ENCODE measurements at regions not wholly inside any gene's neighbourhood (a gene's known extent, or its start where the extent isn't known, plus 50 kb on each side); places are given as distances from the start of the nearest gene placed in this dataset.

GRCh38 chr3:168362661-168363247 lies 267.0 kb upstream of the GOLIM4 start:
- no peak for DNase-seq

GRCh38 chr3:168362156-168362555 lies 266.4 kb upstream of the GOLIM4 start:
- no peak for DNase-seq

- no peak for DNase-seq
Observed at GRCh38 chr3:168360993-168361392, 265.3 kb upstream of the GOLIM4 start.

GRCh38 chr3:168342946-168343850 lies 247.5 kb upstream of the GOLIM4 start:
- no peak for DNase-seq

GRCh38 chr3:168341956-168342936 lies 246.5 kb upstream of the GOLIM4 start:
- DNase-seq: no peak

GRCh38 chr3:168341192-168341815 lies 245.6 kb upstream of the GOLIM4 start:
- peak; percentile 93 for DNase-seq

- no peak for DNase-seq
Observed at GRCh38 chr3:168338161-168338560, 242.4 kb upstream of the GOLIM4 start.

- DNase-seq: no peak
Observed at GRCh38 chr3:168336276-168336675, 240.6 kb upstream of the GOLIM4 start.

- no peak for DNase-seq
Observed at GRCh38 chr3:168333410-168333935, 237.7 kb upstream of the GOLIM4 start.

- DNase-seq: no peak
Observed at GRCh38 chr3:168331756-168332155, 236.0 kb upstream of the GOLIM4 start.

- DNase-seq: no peak
Observed at GRCh38 chr3:168330983-168331382, 235.3 kb upstream of the GOLIM4 start.

GRCh38 chr3:168327856-168328255 lies 232.1 kb upstream of the GOLIM4 start:
- DNase-seq: no peak

- DNase-seq: no peak
Observed at GRCh38 chr3:168325684-168326083, 230.0 kb upstream of the GOLIM4 start.

GRCh38 chr3:168322941-168323340 lies 227.2 kb upstream of the GOLIM4 start:
- DNase-seq: no peak

- DNase-seq: no peak
Observed at GRCh38 chr3:168314166-168314565, 218.4 kb upstream of the GOLIM4 start.

- no peak for DNase-seq
Observed at GRCh38 chr3:168312984-168313383, 217.3 kb upstream of the GOLIM4 start.

- DNase-seq: no peak
Observed at GRCh38 chr3:168307893-168308292, 212.2 kb upstream of the GOLIM4 start.

GRCh38 chr3:168295027-168295426 lies 199.3 kb upstream of the GOLIM4 start:
- DNase-seq: no peak

GRCh38 chr3:168292296-168292695 lies 196.6 kb upstream of the GOLIM4 start:
- DNase-seq: no peak

GRCh38 chr3:168289471-168290008 lies 193.8 kb upstream of the GOLIM4 start:
- no peak for DNase-seq

GRCh38 chr3:168288511-168289401 lies 193.0 kb upstream of the GOLIM4 start:
- no peak for DNase-seq
